HepG2 (cell line): ENCODE measurements at regions not wholly inside any gene's neighbourhood (a gene's known extent, or its start where the extent isn't known, plus 50 kb on each side); places are given as distances from the start of the nearest gene placed in this dataset.

ENCODE experiments used
- ATAC-seq: fragments of 200-7000 bp; cut with Tn5 transposase; 3 replicates; pipeline ENCODE4 v1.9.1; 2020; ENCODE audit warnings: mild to moderate bottlenecking, moderate library complexity
- BruUV-seq: library from RNA; stranded (reverse); fragments of 400-500 nt; replicated peaks from 2 replicates; lab custom pipeline; 2021; lab: Mats Ljungman, UMichigan
- CTCF ChIA-PET: fragments of 300-600 bp; formaldehyde crosslinking; extraction: SDS; loops from one replicate; lab custom pipeline; 2021; ENCODE audit warnings: low total read pairs, inconsistent platforms, low intra/inter-chr PET ratio; lab: Yijun Ruan, JAX
- POLR2A ChIA-PET: fragments of 350-600 bp; sonication (Branson Sonifier 250); formaldehyde crosslinking; loops from one replicate; lab custom pipeline; 2020; ENCODE audit warnings: antibody characterized with exemption, inconsistent platforms; lab: Yijun Ruan, JAX
- DNase-seq: peaks from one replicate; pipeline ENCODE4 v3.0.0-alpha.2; 2015; ENCODE audit warnings: low spot score
- FAIRE-seq: peaks from 3 replicates; lab custom pipeline; 2011; peaks lifted over from hg19 to GRCh38; lab: Jason Lieb, UNC
- H2AFZ ChIP-seq: one replicate; pipeline ENCODE4 v1.6.1; 2011; ENCODE audit warnings: low read length, inconsistent platforms
- H3K27ac ChIP-seq: fragments of 300-600 bp; 3 replicates; pipeline ENCODE4 v1.8.0; 2011; ENCODE audit warnings: mixed run types, mild to moderate bottlenecking, mixed read lengths, low read length, inconsistent platforms; ENCODE audit not compliant: insufficient read depth; ENCODE audit errors: extremely low read length
- H3K27me3 ChIP-seq, 2 experiments: fragments of 200-600 bp in 1 of 2; 2 replicates in 1 of 2; 3 replicates in 1 of 2; pipeline versions ENCODE4 v1.6.0 to v1.8.0; 2011; ENCODE audit warnings: low read length in 2 of 2, mild to moderate bottlenecking in 2 of 2, moderate library complexity in 2 of 2, inconsistent platforms in 1 of 2; ENCODE audit not compliant: insufficient read depth in 2 of 2, control insufficient read depth in 1 of 2
- H3K36me3 ChIP-seq, 2 experiments: fragments of 200-600 bp in 1 of 2; replicated peaks in 1 of 2; 2 replicates in 1 of 2; 3 replicates in 1 of 2; pipeline versions ENCODE4 v1.5.1 to v1.8.0; 2011; ENCODE audit warnings: low read length in 2 of 2, inconsistent platforms in 1 of 2; ENCODE audit not compliant: insufficient read depth in 2 of 2, control insufficient read depth in 1 of 2
- H3K4me1 ChIP-seq: 2 replicates; pipeline ENCODE4 v1.5.1; 2012; ENCODE audit warnings: low read length, inconsistent platforms; ENCODE audit not compliant: insufficient read depth
- H3K4me2 ChIP-seq: 2 replicates; pipeline ENCODE4 v1.6.0; 2011; ENCODE audit warnings: low read depth, low read length, inconsistent platforms
- H3K4me3 ChIP-seq, 3 experiments: fragments of 200-600 bp in 1 of 3; sonication (generic), shearing (Covaris generic) in 1 of 3; replicated peaks in 1 of 3; 2 replicates each; pipeline ENCODE4 v1.5.1; 2011 to 2016; ENCODE audit warnings: low read length in 3 of 3, inconsistent platforms in 2 of 3, low read depth in 2 of 3, mild to moderate bottlenecking in 2 of 3, control low read depth in 1 of 3, mixed read lengths in 1 of 3; ENCODE audit not compliant: insufficient read depth in 1 of 3
- H3K79me2 ChIP-seq: one replicate; pipeline ENCODE4 v1.6.1; 2011; ENCODE audit warnings: low read length, inconsistent platforms; ENCODE audit not compliant: insufficient read depth
- H3K9ac ChIP-seq: 2 replicates; pipeline ENCODE4 v1.6.0; 2011; ENCODE audit warnings: mild to moderate bottlenecking, low read depth, low read length, inconsistent platforms; ENCODE audit not compliant: insufficient read depth
- H3K9me3 ChIP-seq: 2 replicates; pipeline ENCODE4 v1.5.1; 2012; ENCODE audit warnings: mild to moderate bottlenecking, low read length
- H4K20me1 ChIP-seq: 2 replicates; pipeline ENCODE4 v1.6.0; 2011; ENCODE audit warnings: inconsistent platforms, mild to moderate bottlenecking, low read length, moderate library complexity; ENCODE audit not compliant: insufficient read depth
- GABPB1 ChIP-seq: IDR thresholded peaks from 2 replicates; pipeline ENCODE4 v1.6.1; 2016; ENCODE audit warnings: mild to moderate bottlenecking, missing genetic modification reagents, moderate library complexity, missing compliant biosample characterization
- IKZF5 ChIP-seq: IDR thresholded peaks from 2 replicates; pipeline ENCODE4 v1.6.1; 2018; ENCODE audit warnings: missing genetic modification reagents, mild to moderate bottlenecking, missing compliant biosample characterization
- KLF6 ChIP-seq: IDR thresholded peaks from 2 replicates; pipeline ENCODE4 v1.8.0; 2016; ENCODE audit warnings: missing biosample characterization, missing genetic modification reagents
- MAFG ChIP-seq: sonication (generic); formaldehyde crosslinking; IDR thresholded peaks from 2 replicates; pipeline ENCODE4 v1.5.1; 2020; ENCODE audit warnings: mild to moderate bottlenecking, missing genetic modification reagents
- MEIS1 ChIP-seq: sonication (generic); formaldehyde crosslinking; IDR thresholded peaks from 2 replicates; pipeline ENCODE4 v1.9.0; 2021; ENCODE audit warnings: mild to moderate bottlenecking, missing genetic modification reagents, moderate library complexity, borderline replicate concordance
- PAX8 ChIP-seq: sonication (generic); formaldehyde crosslinking; IDR thresholded peaks from 2 replicates; pipeline ENCODE4 v1.8.0; 2022; ENCODE audit warnings: mild to moderate bottlenecking, missing genetic modification reagents, borderline replicate concordance
- RFX1 ChIP-seq: fragments of 450-650 bp; IDR thresholded peaks from 2 replicates; pipeline ENCODE4 v1.6.1; 2017
- SETDB1 ChIP-seq: sonication (generic); formaldehyde crosslinking; IDR thresholded peaks from 2 replicates; pipeline ENCODE4 v1.5.1; 2020; ENCODE audit warnings: missing genetic modification reagents, mild to moderate bottlenecking, borderline replicate concordance
- SNRNP70 ChIP-seq: fragments of 200-400 bp; formaldehyde crosslinking; IDR thresholded peaks from 2 replicates; pipeline ENCODE4 v1.6.1; 2017; ENCODE audit warnings: mild to moderate bottlenecking, low read depth, low read length, moderate library complexity
- TMF1 ChIP-seq: sonication (generic); formaldehyde crosslinking; IDR thresholded peaks from 2 replicates; pipeline ENCODE4 v1.8.1; 2022; ENCODE audit warnings: low read depth, missing genetic modification reagents
- ZBTB7B ChIP-seq: sonication (generic); formaldehyde crosslinking; IDR thresholded peaks from 2 replicates; pipeline ENCODE4 v1.4.0; 2020; ENCODE audit warnings: missing genetic modification reagents
- ZNF24 ChIP-seq: fragments of 450-650 bp; IDR thresholded peaks from 2 replicates; pipeline ENCODE4 v1.6.1; 2017; ENCODE audit warnings: antibody characterized with exemption, mild to moderate bottlenecking
- ZNF547 ChIP-seq: sonication (generic); formaldehyde crosslinking; IDR thresholded peaks from 2 replicates; pipeline ENCODE4 v1.5.1; 2020; ENCODE audit warnings: mild to moderate bottlenecking, missing genetic modification reagents
- ZNF609 ChIP-seq: sonication (generic); formaldehyde crosslinking; IDR thresholded peaks from 2 replicates; pipeline ENCODE4 v1.4.0; 2020; ENCODE audit warnings: mild to moderate bottlenecking, missing genetic modification reagents, borderline replicate concordance
- WGBS: methylation state at CpG from one replicate; pipeline ENCODE4 v1.1.6; 2017; ENCODE audit warnings: low lambda C conversion rate; 5-methylcytosine and 5-hydroxymethylcytosine counted together
- in situ Hi-C: cut with HindIII; loops from 2 replicates; pipeline ENCODE4 v1.10.0; 2017; ENCODE audit warnings: low pct_unique_long_range_greater_than_20kb; ENCODE audit not compliant: extremely low pct_ligation_motif_present
- intact Hi-C: fragments of 100-400 bp; cut with micrococcal nuclease; formaldehyde crosslinking; loops from one replicate; pipeline ENCODE4 v1.10.0; 2022; ENCODE audit not compliant: unreplicated experiment

GRCh38 chr21:24671901-24672300 lies 935.4 kb downstream of the MRPL39 start:
- Histone ChIP-seq H3K4me3 (no peak overlapping the region), H3K4me2 (no peak overlapping the region), H3K9ac (no peak overlapping the region), H3K9me3 (peaks cover 68% of the 10 kb centered on the region), H3K27ac (no peak overlapping the region), H4K20me1 (no peaks in the 10 kb centered on the region), H3K36me3 (no peaks in the 10 kb centered on the region), H3K4me1 (no peaks in the 10 kb centered on the region), H3K79me2 (no peaks in the 10 kb centered on the region), H2AFZ (no peak overlapping the region), H3K27me3 (no peaks in the 10 kb centered on the region)
- ATAC-seq (no peak), FAIRE-seq (no peak), DNase-seq (no peak)
- CTCF ChIA-PET = no interaction called here
- POLR2A ChIA-PET = no interaction called here
- in situ Hi-C loops (no loop called here), intact Hi-C loops (no loop called here)
- TF ChIP-seq ZBTB7B (CRISPR knock-in tag) (no peak), ZNF547 (no peak), SETDB1 (no peak), ZNF24 (no peak), PAX8 (CRISPR knock-in tag) (no peak), IKZF5 (CRISPR knock-in tag) (no peak), KLF6 (CRISPR knock-in tag) (no peak), ZNF609 (CRISPR knock-in tag) (no peak), MAFG (CRISPR knock-in tag) (no peak), GABPB1 (CRISPR knock-in tag) (no peak), TMF1 (CRISPR knock-in tag) (no peak), MEIS1 (CRISPR knock-in tag) (no peak), RFX1 (no peak), SNRNP70 (no peak)
- 10% methylated on average over 1 of the region's 1 CpG for WGBS
- BruUV-seq = no TSS peak
